GM15510 (cell line): ENCODE measurements at regions not wholly inside any gene's neighbourhood (a gene's known extent, or its start where the extent isn't known, plus 50 kb on each side); places are given as distances from the start of the nearest gene placed in this dataset.

Experiments
- POLR2A ChIP-seq: IDR thresholded peaks from 3 replicates; pipeline ENCODE4 v1.6.1; 2011; ENCODE audit warnings: borderline replicate concordance; ENCODE audit not compliant: insufficient read length; ENCODE audit errors: extremely low read depth

DNA sequence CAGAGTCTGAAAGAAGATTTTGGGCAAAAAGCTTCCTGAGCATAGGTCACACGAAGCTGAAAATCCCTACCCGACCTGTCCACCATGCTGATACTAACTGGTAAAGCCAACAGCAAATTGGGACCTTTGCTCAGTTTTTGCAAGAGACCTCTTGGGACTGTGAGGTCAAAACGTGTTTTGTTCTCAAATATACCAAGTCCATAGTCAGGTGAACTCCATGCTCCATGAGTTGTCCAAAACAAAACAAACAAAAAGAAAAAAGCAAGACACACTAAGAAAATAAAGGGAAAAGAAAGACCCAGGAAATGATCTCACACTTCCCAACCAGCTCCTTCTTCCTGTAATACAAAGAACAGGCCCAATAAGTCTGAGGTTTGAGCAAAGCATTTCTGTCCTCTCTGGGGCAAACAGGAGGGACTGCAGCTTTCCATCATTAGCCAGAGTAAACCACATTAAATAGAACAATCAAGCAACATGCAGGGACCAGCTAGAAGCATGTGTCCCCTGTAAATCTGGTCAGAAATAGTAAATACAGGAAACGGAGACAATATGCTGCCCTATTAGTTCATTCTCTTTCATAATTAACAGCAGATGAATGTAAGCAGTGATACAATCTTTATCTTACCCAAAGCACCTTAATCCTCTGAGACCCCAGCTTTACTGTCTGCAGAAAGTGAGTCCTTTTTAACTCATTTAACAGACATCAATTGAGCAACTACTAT, 125.0 kb upstream of the LIPC start:
- TF ChIP-seq POLR2A: no peak

- no peak for TF ChIP-seq POLR2A
Measured at GRCh38 chr15:58307313-58307961, 124.4 kb upstream of the LIPC start.

- TF ChIP-seq POLR2A: no peak
Measured at GRCh38 chr15:58308742-58309355, 122.9 kb upstream of the LIPC start.

GRCh38 chr15:58309963-58310928, 121.5 kb upstream of the LIPC start:
- TF ChIP-seq POLR2A: no peak

DNA sequence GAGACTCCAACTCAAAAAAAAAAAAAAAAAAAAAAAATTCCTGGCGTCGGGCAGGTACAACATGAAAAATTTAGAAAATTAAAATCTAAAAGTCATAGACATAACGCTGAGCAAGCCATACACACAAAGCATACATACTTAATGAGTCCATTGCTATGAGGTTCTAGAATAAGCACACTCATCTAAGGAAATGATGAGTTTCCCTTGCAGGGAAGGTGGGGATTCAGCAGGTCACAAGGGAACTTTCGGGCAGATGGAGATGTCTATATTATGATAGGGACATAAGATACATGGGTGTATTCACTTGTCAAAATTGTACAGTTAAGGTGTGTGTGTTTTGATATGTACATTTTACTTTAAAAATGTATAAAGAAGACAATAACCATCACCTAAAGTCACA, 120.2 kb upstream of the LIPC start:
- TF ChIP-seq POLR2A: no peak

DNA sequence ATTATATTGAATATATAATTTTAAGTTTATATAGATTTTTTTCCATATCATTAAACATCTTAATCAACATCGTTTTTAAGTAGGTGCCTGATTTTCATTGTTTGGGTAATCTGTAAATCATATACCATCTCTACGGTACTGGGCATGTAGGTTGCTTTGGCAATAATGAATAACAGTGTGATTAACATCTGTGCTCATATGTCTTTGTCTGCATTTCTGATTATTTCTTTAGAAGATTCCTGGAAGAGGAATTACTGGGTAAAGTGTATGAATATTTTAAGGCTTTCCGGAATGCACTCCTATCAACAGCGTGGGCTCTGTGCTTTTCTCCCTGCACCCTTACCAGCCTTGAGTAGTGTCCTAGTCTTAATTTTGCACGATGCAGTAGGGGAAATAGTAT, 119.8 kb upstream of the LIPC start:
- TF ChIP-seq POLR2A: no peak

GRCh38 chr15:58313304-58313703, 118.5 kb upstream of the LIPC start:
- TF ChIP-seq POLR2A: no peak

- TF ChIP-seq POLR2A: no peak
Measured at GRCh38 chr15:58313810-58314592, 117.8 kb upstream of the LIPC start.

DNA sequence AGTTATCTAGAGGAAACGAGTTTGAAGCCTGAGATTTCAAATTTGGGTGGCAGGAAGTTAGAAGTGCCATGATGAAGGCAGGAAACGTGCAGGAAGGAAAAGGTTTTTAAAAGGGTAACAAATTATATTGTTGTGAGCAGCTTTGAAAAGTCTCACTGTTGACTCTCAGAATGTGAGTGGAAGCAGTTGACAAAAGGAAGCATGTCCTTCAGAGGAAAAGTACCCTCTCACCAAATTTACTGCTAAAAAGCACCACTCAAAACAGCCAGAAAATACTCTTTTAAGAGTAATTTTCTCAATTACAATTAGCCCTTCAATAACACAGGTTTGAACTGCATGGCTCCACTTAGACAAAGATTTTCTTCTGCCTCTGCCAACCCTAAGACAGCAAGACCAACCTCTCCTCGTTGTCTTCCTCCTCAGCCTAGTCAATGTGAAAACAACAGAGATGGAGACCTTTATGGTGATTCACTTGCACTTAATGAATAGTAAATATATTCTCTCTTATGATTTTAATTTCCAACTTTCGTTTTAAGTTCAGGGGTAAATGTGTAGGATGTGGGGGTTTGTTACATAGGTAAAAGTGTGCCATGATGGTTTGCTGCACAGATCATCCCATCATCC, 117.1 kb upstream of the LIPC start:
- TF ChIP-seq POLR2A: no peak

DNA sequence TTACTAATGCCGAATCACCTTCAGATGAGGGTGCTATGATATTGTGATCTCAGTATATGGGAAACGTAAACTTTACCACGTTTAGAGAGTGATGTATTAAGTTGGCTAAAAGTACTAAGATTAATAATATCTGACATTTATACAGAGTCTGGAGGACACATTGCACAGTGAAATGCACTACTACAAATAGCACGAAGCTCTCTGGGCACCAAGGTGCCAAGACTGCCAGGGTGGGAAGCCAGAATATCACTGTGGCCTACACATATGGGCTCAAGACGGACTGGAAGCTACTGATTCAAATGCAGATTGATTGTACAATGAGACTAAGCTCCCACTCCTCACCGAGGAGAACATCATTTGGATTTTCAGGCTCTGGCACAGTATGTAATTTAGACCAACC, 113.3 kb upstream of the LIPC start:
- no peak for TF ChIP-seq POLR2A

DNA sequence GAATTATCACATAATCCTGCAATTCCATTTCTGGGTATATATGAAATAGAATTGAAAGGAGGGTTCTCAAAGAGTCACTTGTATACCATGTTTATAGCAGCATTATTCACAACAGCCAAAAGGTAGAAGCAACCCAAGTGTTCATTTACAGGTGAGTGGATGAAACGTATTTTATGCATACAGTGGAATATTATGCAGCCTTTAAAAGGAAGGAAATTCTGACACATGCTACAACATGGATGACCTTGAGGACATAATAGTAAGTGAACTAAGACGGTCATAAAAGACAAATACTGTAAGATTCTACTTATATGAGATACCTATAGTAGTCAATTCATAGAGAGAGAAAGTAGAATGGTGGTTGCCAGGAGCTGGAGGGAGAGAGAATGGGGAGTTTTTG, 110.8 kb upstream of the LIPC start:
- TF ChIP-seq POLR2A: no peak

DNA sequence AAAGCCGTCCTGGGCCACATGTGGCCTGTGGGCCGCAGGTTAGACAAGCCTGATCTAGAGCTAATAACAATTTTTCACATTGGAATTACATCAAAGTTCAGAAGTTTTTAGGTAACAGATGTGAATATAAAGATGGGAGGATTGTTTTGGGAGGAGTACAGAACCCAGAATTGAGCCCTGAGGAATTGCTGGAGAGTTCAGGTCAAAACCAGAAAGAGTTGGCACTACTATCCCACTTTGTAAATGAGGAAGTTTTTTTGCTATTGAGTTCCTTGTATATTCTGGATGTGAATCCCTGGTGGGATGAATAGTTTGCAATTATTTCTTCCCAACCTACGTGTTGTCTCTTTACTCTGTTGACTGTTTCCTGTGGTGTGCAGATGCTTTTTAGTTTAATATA, 109.5 kb upstream of the LIPC start:
- TF ChIP-seq POLR2A: no peak

DNA sequence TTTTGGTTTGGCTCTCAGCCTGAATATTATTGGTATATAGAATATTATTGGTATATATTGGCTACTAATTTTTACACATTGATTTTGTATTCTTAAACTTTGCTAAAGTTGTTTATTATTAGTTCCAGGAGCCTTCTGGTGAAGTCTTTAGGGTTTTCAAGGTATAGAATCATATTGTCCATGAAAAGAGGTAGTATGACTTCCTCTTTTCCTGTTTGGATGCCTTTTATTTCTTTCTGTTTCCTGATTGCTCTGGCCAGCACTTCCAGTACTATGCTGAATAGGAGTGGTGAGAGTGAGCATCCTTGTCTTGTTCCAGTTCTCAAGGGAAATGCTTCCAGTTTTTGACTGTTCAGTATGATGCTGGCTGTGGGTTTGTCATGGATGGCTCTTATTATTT, 107.3 kb upstream of the LIPC start:
- no peak for TF ChIP-seq POLR2A

- TF ChIP-seq POLR2A: no peak
Measured at GRCh38 chr15:58327958-58328357, 103.8 kb upstream of the LIPC start.
